GM10266 (cell line): ENCODE measurements at regions not wholly inside any gene's neighbourhood (a gene's known extent, or its start where the extent isn't known, plus 50 kb on each side); places are given as distances from the start of the nearest gene placed in this dataset.
A peak's percentile ranks its signal among the peaks of the same experiment; 100 is the strongest.
"Not testable (repeated sequence)": the region's sequence is repeated elsewhere in the genome, so short reads cannot be mapped to it uniquely, and the experiment has no call there.

Experiments
- DNase-seq: peaks from one replicate; pipeline ENCODE4 v3.0.0; 2012; ENCODE audit errors: extremely low spot score
- CTCF ChIP-seq: IDR thresholded peaks from 2 replicates; pipeline ENCODE4 v1.5.1; 2012; ENCODE audit warnings: mild to moderate bottlenecking, low read depth; ENCODE audit not compliant: control insufficient read depth, insufficient read depth; ENCODE audit errors: missing control alignments

GRCh38 chr2:136322428-136322827, 204.5 kb upstream of the CXCR4 start:
- DNase-seq, result no peak
- TF ChIP-seq CTCF, result no peak

GRCh38 chr2:136319651-136320050, 201.7 kb upstream of the CXCR4 start:
- DNase-seq, result no peak
- no peak for TF ChIP-seq CTCF

- no peak for DNase-seq
- TF ChIP-seq CTCF, result no peak
Measured at GRCh38 chr2:136319237-136319636, 201.3 kb upstream of the CXCR4 start.

- no peak for TF ChIP-seq CTCF
- DNase-seq, result no peak
Measured at GRCh38 chr2:136314240-136314639, 196.3 kb upstream of the CXCR4 start.

- not testable (repeated sequence) for DNase-seq
Measured at GRCh38 chr2:136312568-136312967, 194.6 kb upstream of the CXCR4 start.

- DNase-seq, result no peak
- no peak for TF ChIP-seq CTCF
Measured at GRCh38 chr2:136310797-136311603, 193.1 kb upstream of the CXCR4 start.

GRCh38 chr2:136310005-136310495, 192.1 kb upstream of the CXCR4 start:
- peak; percentile 24 for DNase-seq

More at GRCh38 chr2:136310005-136310495, 192.1 kb upstream of the CXCR4 start:
- TF ChIP-seq CTCF, result no peak
